ENCODE measurements at regions not wholly inside any gene's neighbourhood (a gene's known extent, or its start where the extent isn't known, plus 50 kb on each side); places are given as distances from the start of the nearest gene placed in this dataset.

DNA sequence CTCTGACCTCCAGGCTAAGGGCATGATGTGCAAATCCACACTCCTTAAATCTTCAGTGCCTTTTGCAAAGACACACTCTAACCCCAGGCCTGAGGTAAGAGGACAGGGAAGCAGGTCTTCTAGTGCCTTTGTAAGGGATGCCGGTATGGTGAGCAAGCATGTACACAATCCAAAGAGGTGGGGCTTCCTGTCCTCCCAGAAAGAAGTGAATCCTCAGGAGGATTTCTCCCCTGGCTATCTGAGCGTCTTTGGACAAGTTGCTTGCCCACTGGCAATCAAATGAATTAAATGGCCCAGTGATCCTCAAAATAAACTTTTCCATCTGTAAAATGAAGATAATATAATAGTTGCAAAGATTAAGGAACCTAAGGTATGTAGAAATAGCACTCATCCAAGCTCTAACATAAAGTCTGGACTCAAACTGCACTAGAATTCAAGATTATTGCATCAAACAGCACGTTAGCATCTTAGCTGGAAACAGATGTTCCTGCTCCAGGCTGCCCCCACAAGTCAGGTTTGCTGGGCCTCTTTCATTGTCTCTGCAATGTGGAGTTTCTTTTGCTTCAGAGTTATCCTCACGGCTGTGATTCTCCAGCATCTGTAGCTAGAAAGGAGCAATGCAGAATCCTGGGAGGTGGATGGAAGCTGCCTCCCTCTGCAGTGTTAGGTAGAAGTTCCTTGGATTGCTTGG, 249.6 kb downstream of the TSHZ3 start:
- no peak overlapping the region for H3K27ac ChIP-seq
- ATAC-seq = no peak
- WGBS, 2 donors (ENCODE audit: low coverage in 1 of 2) = 61 to 90% methylated on average over 2 to 3 of the region's 4 CpGs

GRCh38 chr19:31098836-31099235, 250.4 kb downstream of the TSHZ3 start:
- ATAC-seq = no peak
- no peaks in the 10 kb centered on the region for H3K4me1 ChIP-seq
- no peak overlapping the region for H3K27ac ChIP-seq
- 29% methylated on average over 2 of the region's 2 CpGs; no CpG with 5 or more reads in 1 of the 2 donors for WGBS, 2 donors (ENCODE audit: low coverage in 1 of 2)
- H3K27me3 ChIP-seq = no peaks in the 10 kb centered on the region
- TF ChIP-seq POLR2AphosphoS5 (IDR thresholded peaks at IDR 0.05) (no peak), POLR2A (IDR thresholded peaks at IDR 0.05) (no peak), EP300 (IDR thresholded peaks at IDR 0.05) (no peak)
- TF ChIP-seq, protein P1, sequence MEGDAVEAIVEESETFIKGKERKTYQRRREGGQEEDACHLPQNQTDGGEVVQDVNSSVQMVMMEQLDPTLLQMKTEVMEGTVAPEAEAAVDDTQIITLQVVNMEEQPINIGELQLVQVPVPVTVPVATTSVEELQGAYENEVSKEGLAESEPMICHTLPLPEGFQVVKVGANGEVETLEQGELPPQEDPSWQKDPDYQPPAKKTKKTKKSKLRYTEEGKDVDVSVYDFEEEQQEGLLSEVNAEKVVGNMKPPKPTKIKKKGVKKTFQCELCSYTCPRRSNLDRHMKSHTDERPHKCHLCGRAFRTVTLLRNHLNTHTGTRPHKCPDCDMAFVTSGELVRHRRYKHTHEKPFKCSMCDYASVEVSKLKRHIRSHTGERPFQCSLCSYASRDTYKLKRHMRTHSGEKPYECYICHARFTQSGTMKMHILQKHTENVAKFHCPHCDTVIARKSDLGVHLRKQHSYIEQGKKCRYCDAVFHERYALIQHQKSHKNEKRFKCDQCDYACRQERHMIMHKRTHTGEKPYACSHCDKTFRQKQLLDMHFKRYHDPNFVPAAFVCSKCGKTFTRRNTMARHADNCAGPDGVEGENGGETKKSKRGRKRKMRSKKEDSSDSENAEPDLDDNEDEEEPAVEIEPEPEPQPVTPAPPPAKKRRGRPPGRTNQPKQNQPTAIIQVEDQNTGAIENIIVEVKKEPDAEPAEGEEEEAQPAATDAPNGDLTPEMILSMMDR (IDR thresholded peaks at IDR 0.05) = no peak
- H3K4me3 ChIP-seq = no peak overlapping the region
- H3K36me3 ChIP-seq = no peaks in the 10 kb centered on the region
- no peaks in the 10 kb centered on the region for H3K9me3 ChIP-seq

More for the DNA sequence above, 249.6 kb downstream of the TSHZ3 start:
- Histone ChIP-seq H3K36me3 (no peaks in the 10 kb centered on the region), H3K9me3 (no peaks in the 10 kb centered on the region), H3K4me3 (no peak overlapping the region), H3K4me1 (no peaks in the 10 kb centered on the region), H3K27me3 (no peaks in the 10 kb centered on the region)
- TF ChIP-seq POLR2AphosphoS5 (IDR thresholded peaks at IDR 0.05) (no peak), EP300 (IDR thresholded peaks at IDR 0.05) (no peak), POLR2A (IDR thresholded peaks at IDR 0.05) (no peak)
- TF ChIP-seq, protein P1 (IDR thresholded peaks at IDR 0.05) = no peak

DNA sequence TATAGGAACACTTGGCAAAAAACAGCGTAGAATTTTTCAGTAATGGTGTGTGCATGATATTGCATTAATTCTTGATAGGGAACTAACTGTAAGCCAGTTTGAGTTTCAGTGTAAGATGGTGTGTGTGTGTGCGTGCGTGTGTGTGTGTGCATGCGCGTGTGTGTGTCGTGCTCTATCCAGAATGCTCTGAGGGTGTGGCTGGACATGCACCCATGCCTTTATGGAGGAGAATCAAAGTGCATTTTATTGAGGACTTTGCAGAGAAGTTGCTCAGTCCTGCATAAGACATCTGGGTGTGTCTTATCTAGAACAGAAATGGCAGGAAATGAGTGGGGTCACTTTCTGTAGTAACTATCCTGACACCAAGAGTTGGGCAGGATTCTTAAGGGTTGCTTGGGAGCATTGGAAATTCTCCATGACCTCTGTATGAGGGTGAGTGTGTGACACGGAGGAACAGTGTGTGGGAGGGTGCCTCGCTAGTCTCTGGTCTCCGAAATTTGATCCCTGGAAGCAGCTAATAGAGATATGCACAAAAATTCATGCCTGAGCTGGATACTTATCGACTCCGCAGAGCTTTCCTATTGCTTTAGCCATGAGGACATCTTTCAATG, 252.2 kb downstream of the TSHZ3 start:
- 70 to 75% methylated on average over 2 to 9 of the region's 11 CpGs for WGBS, 2 donors (ENCODE audit: low coverage in 1 of 2)

DNA sequence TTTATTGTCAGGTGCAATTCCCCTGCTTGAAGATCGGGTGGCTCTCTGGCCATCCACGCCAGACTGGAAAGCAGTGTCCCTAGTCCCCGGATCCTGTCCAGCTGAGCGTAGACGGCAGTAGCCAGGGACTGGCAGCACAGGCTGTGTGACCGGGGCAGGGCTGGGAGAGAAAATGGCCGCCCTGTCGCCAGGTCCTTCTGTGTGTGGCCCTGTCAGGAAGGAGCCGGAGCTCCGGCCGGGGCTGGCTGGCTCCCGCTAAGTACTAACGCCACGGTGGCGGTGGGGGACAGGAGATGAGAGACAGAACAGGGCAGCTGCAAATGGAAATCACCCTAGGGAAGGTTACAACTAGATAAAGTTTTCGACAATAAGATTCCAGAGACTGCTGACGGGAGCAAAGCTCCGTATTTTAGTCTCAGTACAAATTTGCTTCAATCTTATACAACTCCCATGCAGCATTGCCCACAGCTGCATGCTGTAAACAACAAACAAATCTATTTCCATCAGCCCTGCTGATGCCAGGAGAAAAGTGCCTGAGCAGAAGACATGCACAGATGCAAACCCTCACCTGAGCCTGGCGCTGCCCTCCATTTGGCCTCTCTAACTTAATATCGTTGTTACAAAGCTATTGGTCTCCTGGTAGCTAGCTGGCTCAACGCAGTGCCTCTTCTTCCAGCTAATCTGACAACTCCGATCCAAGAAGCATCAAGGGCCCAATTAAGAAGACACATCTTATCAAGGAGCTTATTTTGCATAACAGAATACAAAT, 253.0 kb downstream of the TSHZ3 start:
- 63 to 95% methylated on average over 5 to 6 of the region's 22 CpGs for WGBS, 2 donors (ENCODE audit: low coverage in 1 of 2)
- Histone ChIP-seq H3K36me3 (no peaks in the 10 kb centered on the region), H3K9me3 (no peaks in the 10 kb centered on the region), H3K4me3 (no peak overlapping the region), H3K4me1 (no peaks in the 10 kb centered on the region), H3K27me3 (no peaks in the 10 kb centered on the region), H3K27ac (no peak overlapping the region)
- ATAC-seq = no peak
- TF ChIP-seq EP300 (IDR thresholded peaks at IDR 0.05) (no peak), POLR2AphosphoS5 (IDR thresholded peaks at IDR 0.05) (no peak), POLR2A (IDR thresholded peaks at IDR 0.05) (no peak)
- TF ChIP-seq, protein P1 (IDR thresholded peaks at IDR 0.05) = no peak

More for the DNA sequence above, 252.2 kb downstream of the TSHZ3 start:
- no peaks in the 10 kb centered on the region for H3K4me1 ChIP-seq
- no peak overlapping the region for H3K27ac ChIP-seq
- no peak for ATAC-seq
- no peak overlapping the region for H3K4me3 ChIP-seq
- no peaks in the 10 kb centered on the region for H3K36me3 ChIP-seq
- H3K27me3 ChIP-seq = no peaks in the 10 kb centered on the region
- H3K9me3 ChIP-seq = no peaks in the 10 kb centered on the region
- TF ChIP-seq, protein P1 (IDR thresholded peaks at IDR 0.05) = no peak
- TF ChIP-seq POLR2A (IDR thresholded peaks at IDR 0.05) (no peak), POLR2AphosphoS5 (IDR thresholded peaks at IDR 0.05) (no peak), EP300 (IDR thresholded peaks at IDR 0.05) (no peak)

Measured in gastroesophageal sphincter (tissue), 4 donors.